GM23338 (cell line): ENCODE measurements at regions not wholly inside any gene's neighbourhood (a gene's known extent, or its start where the extent isn't known, plus 50 kb on each side); places are given as distances from the start of the nearest gene placed in this dataset.

ENCODE experiments used
- ATAC-seq: fragments of 200-7000 bp; cut with Tn5 transposase; 3 replicates; pipeline ENCODE4 v1.9.1; 2020
- DNase-seq: peaks from one replicate; pipeline ENCODE4 v3.0.0-alpha.2; 2015; ENCODE audit warnings: low spot score
- H2AFZ ChIP-seq: fragments of 200-600 bp; sonication (generic); 2 replicates; pipeline ENCODE4 v1.8.0; 2016; ENCODE audit warnings: antibody characterized with exemption, mild to moderate bottlenecking, moderate library complexity
- H3F3A ChIP-seq: fragments of 200-600 bp; sonication (generic); replicated peaks from 2 replicates; pipeline ENCODE4 v1.8.0; 2017; ENCODE audit warnings: antibody characterized with exemption, mixed run types, low read depth
- H3K27ac ChIP-seq: fragments of 200-600 bp; sonication (generic); 2 replicates; pipeline ENCODE4 v1.6.1; 2016; ENCODE audit warnings: low read depth
- H3K27me3 ChIP-seq: fragments of 200-600 bp; sonication (generic); 2 replicates; pipeline ENCODE4 v1.8.0; 2016; ENCODE audit warnings: mild to moderate bottlenecking, mixed run types, moderate library complexity; ENCODE audit not compliant: insufficient read depth
- H3K36me3 ChIP-seq: fragments of 200-600 bp; sonication (generic); 2 replicates; pipeline ENCODE4 v1.8.0; 2016; ENCODE audit warnings: mild to moderate bottlenecking; ENCODE audit not compliant: insufficient read depth
- H3K4me1 ChIP-seq: fragments of 200-600 bp; sonication (generic); 2 replicates; pipeline ENCODE4 v1.8.0; 2016; ENCODE audit warnings: mild to moderate bottlenecking, moderate library complexity; ENCODE audit not compliant: insufficient read depth
- H3K4me2 ChIP-seq: fragments of 200-600 bp; sonication (generic); 2 replicates; pipeline ENCODE4 v1.7.1; 2017; ENCODE audit warnings: mixed run types
- H3K4me3 ChIP-seq: fragments of 200-600 bp; sonication (generic); 2 replicates; pipeline ENCODE4 v1.6.1; 2016; ENCODE audit warnings: mixed run types
- H3K79me2 ChIP-seq: fragments of 200-600 bp; sonication (generic); replicated peaks from 2 replicates; pipeline ENCODE4 v1.8.0; 2017; ENCODE audit warnings: mild to moderate bottlenecking; ENCODE audit not compliant: insufficient read depth
- H3K9me2 ChIP-seq: fragments of 200-600 bp; sonication (generic); 2 replicates; pipeline ENCODE4 v1.8.0; 2017; ENCODE audit not compliant: insufficient read depth
- H4K20me1 ChIP-seq: fragments of 200-600 bp; sonication (generic); replicated peaks from 2 replicates; pipeline ENCODE4 v1.8.0; 2017; ENCODE audit warnings: mild to moderate bottlenecking; ENCODE audit not compliant: insufficient read depth
- H3K27ac Mint-ChIP-seq: 2 replicates; pipeline ENCODE4 v1.8.0; 2020; ENCODE audit warnings: inconsistent platforms, mild to moderate bottlenecking, moderate library complexity, mixed read lengths
- H3K27me3 Mint-ChIP-seq: 3 replicates; pipeline ENCODE4 v1.8.0; 2022; ENCODE audit warnings: low read depth, mild to moderate bottlenecking, moderate library complexity, mixed read lengths, inconsistent platforms; ENCODE audit not compliant: insufficient read depth, poor library complexity
- H3K36me3 Mint-ChIP-seq: 3 replicates; pipeline ENCODE4 v1.8.0; 2021; ENCODE audit warnings: low read depth, mild to moderate bottlenecking, inconsistent platforms, moderate library complexity, mixed read lengths
- H3K4me1 Mint-ChIP-seq: 3 replicates; pipeline ENCODE4 v1.8.0; 2020; ENCODE audit warnings: mild to moderate bottlenecking, inconsistent platforms, mixed read lengths
- H3K4me3 Mint-ChIP-seq: 3 replicates; pipeline ENCODE4 v1.8.0; 2021; ENCODE audit warnings: moderate library complexity, mild to moderate bottlenecking, inconsistent platforms, mixed read lengths
- H3K9me3 Mint-ChIP-seq: 3 replicates; pipeline ENCODE4 v1.8.0; 2020; ENCODE audit warnings: moderate library complexity, mild to moderate bottlenecking, inconsistent platforms, mixed read lengths
- EZH2 ChIP-seq: fragments of 200-600 bp; sonication (generic); IDR thresholded peaks from one replicate; pipeline ENCODE4 v1.8.0; 2017; ENCODE audit warnings: antibody characterized with exemption, mild to moderate bottlenecking, low read depth; ENCODE audit not compliant: unreplicated experiment
- EZH2phosphoT487 ChIP-seq: fragments of 200-600 bp; sonication (generic); IDR thresholded peaks from one replicate; pipeline ENCODE4 v1.8.1; 2018; ENCODE audit warnings: antibody characterized with exemption; ENCODE audit not compliant: unreplicated experiment
- NANOG ChIP-seq: IDR thresholded peaks from 2 replicates; pipeline ENCODE4 v1.6.1; 2016; ENCODE audit warnings: antibody characterized with exemption, borderline replicate concordance
- POLR2AphosphoS5 ChIP-seq: IDR thresholded peaks from 2 replicates; pipeline ENCODE4 v1.6.1; 2016; ENCODE audit warnings: antibody characterized with exemption, low read depth
- REST ChIP-seq: IDR thresholded peaks from one replicate; pipeline ENCODE4 v1.6.1; 2018; ENCODE audit warnings: antibody characterized with exemption; ENCODE audit not compliant: unreplicated experiment
- STAT1 ChIP-seq: IDR thresholded peaks from one replicate; pipeline ENCODE4 v1.6.1; 2016; ENCODE audit warnings: antibody characterized with exemption; ENCODE audit not compliant: unreplicated experiment
- ZNF114 ChIP-seq: fragments of 250-450 bp; sonication (Bioruptor Pico); IDR thresholded peaks from 2 replicates; pipeline ENCODE4 v1.5.0; 2020; ENCODE audit warnings: mild to moderate bottlenecking, moderate library complexity
- ZNF331 ChIP-seq: fragments of 250-450 bp; sonication (Bioruptor Pico); IDR thresholded peaks from 2 replicates; pipeline ENCODE4 v1.5.0; 2020; ENCODE audit warnings: low read depth, mild to moderate bottlenecking, moderate library complexity
- ZNF462 ChIP-seq: fragments of 250-450 bp; sonication (Bioruptor Pico); IDR thresholded peaks from 2 replicates; pipeline ENCODE4 v1.5.0; 2020; ENCODE audit warnings: mild to moderate bottlenecking, moderate library complexity
- TF ChIP-seq, protein P1 (sequence below): IDR thresholded peaks from 2 replicates; pipeline ENCODE4 v1.6.1; 2016; ENCODE audit warnings: antibody characterized with exemption
- TF ChIP-seq, protein P2 (sequence below), 2 experiments: fragments of 200-600 bp in 1 of 2; sonication (generic) in 1 of 2; conservative IDR thresholded peaks; 2 replicates each; pipeline versions ENCODE4 v1.5.1 to v1.6.1; 2016 to 2017; ENCODE audit warnings: antibody characterized with exemption in 2 of 2, low read depth in 2 of 2, mild to moderate bottlenecking in 2 of 2, moderate library complexity in 1 of 2

DNA sequence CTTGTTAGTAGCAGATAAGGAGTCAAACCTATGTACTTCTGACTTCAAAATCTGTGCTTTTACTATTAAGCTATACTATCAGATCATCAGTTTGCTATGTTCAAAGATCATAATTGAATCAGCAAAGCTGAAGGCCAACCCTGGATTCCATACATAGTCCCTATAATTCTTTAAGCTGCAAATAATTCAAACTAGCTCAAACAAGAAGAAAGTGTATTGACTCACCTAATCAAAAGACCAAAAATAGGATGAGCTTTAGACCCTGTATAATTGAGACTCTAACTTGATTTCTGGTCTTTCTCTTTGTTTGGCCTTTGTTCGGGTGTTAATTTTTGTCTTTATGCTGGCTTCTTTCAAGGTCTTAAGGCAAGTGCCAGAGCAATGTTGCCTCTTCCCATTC, 213.7 kb downstream of the CWF19L2 start:
- Mint-ChIP-seq H3K27ac (no peak overlapping the region), H3K36me3 (no peaks in the 10 kb centered on the region), H3K9me3 (peaks cover 3% of the 10 kb centered on the region; the same call in 1 of the 3 replicates), H3K4me3 (no peak overlapping the region), H3K4me1 (no peaks in the 10 kb centered on the region), H3K27me3 (peaks cover 3% of the 10 kb centered on the region)
- H3K4me2 ChIP-seq = no peak overlapping the region
- ATAC-seq (no peak), DNase-seq (no peak)
- no peaks in the 10 kb centered on the region for H3K36me3 ChIP-seq
- H3K4me3 ChIP-seq = no peak overlapping the region
- H3F3A ChIP-seq = no peaks in the 10 kb centered on the region
- TF ChIP-seq, protein P1, sequence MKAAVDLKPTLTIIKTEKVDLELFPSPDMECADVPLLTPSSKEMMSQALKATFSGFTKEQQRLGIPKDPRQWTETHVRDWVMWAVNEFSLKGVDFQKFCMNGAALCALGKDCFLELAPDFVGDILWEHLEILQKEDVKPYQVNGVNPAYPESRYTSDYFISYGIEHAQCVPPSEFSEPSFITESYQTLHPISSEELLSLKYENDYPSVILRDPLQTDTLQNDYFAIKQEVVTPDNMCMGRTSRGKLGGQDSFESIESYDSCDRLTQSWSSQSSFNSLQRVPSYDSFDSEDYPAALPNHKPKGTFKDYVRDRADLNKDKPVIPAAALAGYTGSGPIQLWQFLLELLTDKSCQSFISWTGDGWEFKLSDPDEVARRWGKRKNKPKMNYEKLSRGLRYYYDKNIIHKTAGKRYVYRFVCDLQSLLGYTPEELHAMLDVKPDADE = no peak
- TF ChIP-seq, protein P2, sequence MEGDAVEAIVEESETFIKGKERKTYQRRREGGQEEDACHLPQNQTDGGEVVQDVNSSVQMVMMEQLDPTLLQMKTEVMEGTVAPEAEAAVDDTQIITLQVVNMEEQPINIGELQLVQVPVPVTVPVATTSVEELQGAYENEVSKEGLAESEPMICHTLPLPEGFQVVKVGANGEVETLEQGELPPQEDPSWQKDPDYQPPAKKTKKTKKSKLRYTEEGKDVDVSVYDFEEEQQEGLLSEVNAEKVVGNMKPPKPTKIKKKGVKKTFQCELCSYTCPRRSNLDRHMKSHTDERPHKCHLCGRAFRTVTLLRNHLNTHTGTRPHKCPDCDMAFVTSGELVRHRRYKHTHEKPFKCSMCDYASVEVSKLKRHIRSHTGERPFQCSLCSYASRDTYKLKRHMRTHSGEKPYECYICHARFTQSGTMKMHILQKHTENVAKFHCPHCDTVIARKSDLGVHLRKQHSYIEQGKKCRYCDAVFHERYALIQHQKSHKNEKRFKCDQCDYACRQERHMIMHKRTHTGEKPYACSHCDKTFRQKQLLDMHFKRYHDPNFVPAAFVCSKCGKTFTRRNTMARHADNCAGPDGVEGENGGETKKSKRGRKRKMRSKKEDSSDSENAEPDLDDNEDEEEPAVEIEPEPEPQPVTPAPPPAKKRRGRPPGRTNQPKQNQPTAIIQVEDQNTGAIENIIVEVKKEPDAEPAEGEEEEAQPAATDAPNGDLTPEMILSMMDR (conservative IDR thresholded peaks at IDR 0.05; ENCODE audit: low read depth in 2 of 2) = no peak
- TF ChIP-seq POLR2AphosphoS5 (no peak), EZH2phosphoT487 (no peak), ZNF114 (no peak), ZNF462 (CRISPR knock-in tag) (no peak), STAT1 (no peak), ZNF331 (CRISPR knock-in tag) (no peak), REST (no peak), EZH2 (no peak), NANOG (no peak)
- no peaks in the 10 kb centered on the region for H4K20me1 ChIP-seq
- no peak overlapping the region for H2AFZ ChIP-seq
- no peak overlapping the region for H3K27ac ChIP-seq
- no peaks in the 10 kb centered on the region for H3K9me2 ChIP-seq
- no peaks in the 10 kb centered on the region for H3K79me2 ChIP-seq
- H3K4me1 ChIP-seq = no peaks in the 10 kb centered on the region
- no peaks in the 10 kb centered on the region for H3K27me3 ChIP-seq
